H1 (cell line): ENCODE measurements at regions not wholly inside any gene's neighbourhood (a gene's known extent, or its start where the extent isn't known, plus 50 kb on each side); places are given as distances from the start of the nearest gene placed in this dataset.

ENCODE experiments used
- CTCF ChIA-PET: fragments of 300-600 bp; sonication (Branson Sonifier 250); formaldehyde crosslinking; loops from one replicate; lab custom pipeline; 2021; ENCODE audit not compliant: partially characterized antibody; lab: Charles Lee
- POLR2A ChIA-PET: fragments of 300-600 bp; sonication (Branson Sonifier 250); formaldehyde crosslinking; loops from one replicate; lab custom pipeline; 2021; ENCODE audit warnings: inconsistent platforms; ENCODE audit not compliant: partially characterized antibody; lab: Charles Lee
- DNase-seq, 2 experiments: peaks; one replicate each; pipeline versions ENCODE4 v3.0.0 to v3.0.0-alpha.2; 2010 to 2022; ENCODE audit warnings: low spot score in 2 of 2, low read depth in 1 of 2, mixed read lengths in 1 of 2
- FAIRE-seq: peaks from 2 replicates; lab custom pipeline; 2011; peaks lifted over from hg19 to GRCh38; lab: Jason Lieb, UNC
- H2AFZ ChIP-seq: 2 replicates; pipeline ENCODE4 v1.8.1; 2012; ENCODE audit warnings: low read length, inconsistent platforms
- H2AK5ac ChIP-seq: 2 replicates; pipeline ENCODE4 v1.6.1; 2013; ENCODE audit warnings: low read depth, low read length
- H2BK120ac ChIP-seq: replicated peaks from 2 replicates; pipeline ENCODE3; 2013; ENCODE audit warnings: low read depth, low read length, inconsistent platforms
- H2BK12ac ChIP-seq: 2 replicates; pipeline ENCODE4 v1.6.1; 2013; ENCODE audit warnings: low read depth, low read length
- H2BK15ac ChIP-seq: 2 replicates; pipeline ENCODE4 v1.6.1; 2013; ENCODE audit warnings: low read length
- H2BK20ac ChIP-seq: 2 replicates; pipeline ENCODE4 v1.6.1; 2013; ENCODE audit warnings: low read length
- H2BK5ac ChIP-seq: 2 replicates; pipeline ENCODE4 v1.6.1; 2013; ENCODE audit warnings: low read depth, low read length
- H3K14ac ChIP-seq: 2 replicates; pipeline ENCODE4 v1.6.1; 2013; ENCODE audit warnings: inconsistent platforms; ENCODE audit not compliant: insufficient read length
- H3K18ac ChIP-seq: 2 replicates; pipeline ENCODE4 v1.6.1; 2013; ENCODE audit warnings: low read length; ENCODE audit errors: extremely low read depth
- H3K23ac ChIP-seq: 2 replicates; pipeline ENCODE4 v1.6.1; 2013; ENCODE audit warnings: inconsistent platforms; ENCODE audit not compliant: insufficient read length
- H3K23me2 ChIP-seq: 2 replicates; pipeline ENCODE4 v1.6.1; 2013; ENCODE audit warnings: low read depth, low read length
- H3K27ac ChIP-seq: 2 replicates; pipeline ENCODE4 v1.6.1; 2011; ENCODE audit warnings: low read depth, low read length, inconsistent platforms
- H3K27me3 ChIP-seq, 4 experiments: replicated peaks in 1 of 4; 1 replicate in 1 of 4; 2 replicates in 3 of 4; pipeline versions ENCODE4 v1.6.1 to v1.8.1; 2011 to 2013; ENCODE audit warnings: low read length in 3 of 4, mild to moderate bottlenecking in 3 of 4, inconsistent platforms in 2 of 4, mixed read lengths in 2 of 4, moderate library complexity in 1 of 4; ENCODE audit not compliant: control insufficient read depth in 3 of 4, insufficient read depth in 3 of 4; ENCODE audit errors: extremely low read depth in 1 of 4
- H3K36me3 ChIP-seq, 4 experiments: 2 replicates each; pipeline versions ENCODE4 v1.6.1 to v1.8.1; 2011 to 2013; ENCODE audit warnings: mild to moderate bottlenecking in 4 of 4, low read length in 3 of 4, moderate library complexity in 2 of 4, control low read depth in 1 of 4, inconsistent platforms in 1 of 4; ENCODE audit not compliant: insufficient read depth in 4 of 4, control insufficient read depth in 2 of 4
- H3K4ac ChIP-seq: replicated peaks from 2 replicates; pipeline ENCODE3; 2013; ENCODE audit warnings: low read length, low read depth, mixed read lengths, inconsistent platforms; ENCODE audit not compliant: insufficient read length
- H3K4me1 ChIP-seq, 4 experiments: replicated peaks in 1 of 4; 1 replicate in 1 of 4; 2 replicates in 3 of 4; pipeline versions ENCODE4 v1.6.1 to v1.8.1; 2011 to 2013; ENCODE audit warnings: low read length in 3 of 4, inconsistent platforms in 2 of 4, mixed read lengths in 1 of 4; ENCODE audit not compliant: insufficient read depth in 4 of 4, control insufficient read depth in 3 of 4
- H3K4me2 ChIP-seq, 2 experiments: 2 replicates each; pipeline versions ENCODE4 v1.6.1 to v1.8.1; 2011 to 2013; ENCODE audit warnings: low read depth in 2 of 2, low read length in 2 of 2, control low read depth in 1 of 2, inconsistent platforms in 1 of 2, mild to moderate bottlenecking in 1 of 2; ENCODE audit not compliant: insufficient read depth in 1 of 2
- H3K4me3 ChIP-seq, 4 experiments: fragments of 200-600, 300-600 bp in 1 of 4; sonication (generic), shearing (Covaris generic), sonication (Bioruptor Twin) in 1 of 4; 2 replicates each; pipeline versions ENCODE4 v1.5.1 to v1.8.1; 2011 to 2016; ENCODE audit warnings: low read length in 4 of 4, low read depth in 3 of 4, control low read depth in 2 of 4, inconsistent platforms in 2 of 4, mild to moderate bottlenecking in 2 of 4, mixed read lengths in 1 of 4, moderate library complexity in 1 of 4; ENCODE audit not compliant: insufficient read depth in 2 of 4; ENCODE audit errors: extremely low read depth in 1 of 4
- H3K56ac ChIP-seq: replicated peaks from 2 replicates; pipeline ENCODE3; 2013; ENCODE audit warnings: low read depth, mild to moderate bottlenecking, mixed read lengths, low read length, inconsistent platforms; ENCODE audit not compliant: insufficient read length
- H3K79me1 ChIP-seq: 2 replicates; pipeline ENCODE4 v1.6.1; 2013; ENCODE audit warnings: low read depth, low read length, control low read depth
- H3K79me2 ChIP-seq, 2 experiments: 2 replicates each; pipeline versions ENCODE4 v1.6.1 to v1.8.1; 2012 to 2013; ENCODE audit warnings: low read length in 2 of 2, mild to moderate bottlenecking in 2 of 2, inconsistent platforms in 1 of 2; ENCODE audit not compliant: insufficient read depth in 2 of 2, control insufficient read depth in 1 of 2
- H3K9ac ChIP-seq, 4 experiments: replicated peaks in 1 of 4; 1 replicate in 1 of 4; 2 replicates in 3 of 4; pipeline versions ENCODE4 v1.6.1 to v1.8.1; 2011 to 2013; ENCODE audit warnings: low read depth in 3 of 4, low read length in 3 of 4, control low read depth in 2 of 4, mild to moderate bottlenecking in 2 of 4, moderate library complexity in 2 of 4, inconsistent platforms in 1 of 4; ENCODE audit errors: extremely low read depth in 1 of 4
- H3K9me3 ChIP-seq, 2 experiments: 2 replicates each; pipeline versions ENCODE4 v1.6.1 to v1.8.1; 2012 to 2013; ENCODE audit warnings: mild to moderate bottlenecking in 2 of 2, moderate library complexity in 2 of 2, control low read depth in 1 of 2, inconsistent platforms in 1 of 2, low read depth in 1 of 2, low read length in 1 of 2, mixed read lengths in 1 of 2; ENCODE audit not compliant: insufficient read depth in 2 of 2
- H4K20me1 ChIP-seq, 2 experiments: replicated peaks in 1 of 2; 2 replicates each; pipeline versions ENCODE3 to v1.8.1; 2011 to 2013; ENCODE audit warnings: inconsistent platforms in 2 of 2, low read length in 2 of 2, mild to moderate bottlenecking in 1 of 2; ENCODE audit not compliant: insufficient read depth in 2 of 2, control insufficient read depth in 1 of 2
- H4K5ac ChIP-seq: 2 replicates; pipeline ENCODE4 v1.6.1; 2013; ENCODE audit warnings: low read length, low read depth, mixed read lengths, inconsistent platforms; ENCODE audit not compliant: insufficient read length
- H4K8ac ChIP-seq: 2 replicates; pipeline ENCODE4 v1.8.0; 2013; ENCODE audit warnings: mild to moderate bottlenecking, moderate library complexity, low read length, inconsistent platforms; ENCODE audit not compliant: insufficient read depth; ENCODE audit errors: extremely low read depth
- H4K91ac ChIP-seq: replicated peaks from 2 replicates; pipeline ENCODE3; 2013; ENCODE audit warnings: low read length, mixed read lengths, inconsistent platforms; ENCODE audit not compliant: insufficient read length
- CBX5 ChIP-seq: fragments of 300-800, 300-1000 bp; sonication (generic); IDR thresholded peaks from 2 replicates; pipeline ENCODE4 v1.7.1; 2016; ENCODE audit warnings: antibody characterized with exemption, low read length, low read depth
- CHD1 ChIP-seq: IDR thresholded peaks from 2 replicates; pipeline ENCODE4 v1.6.1; 2012; ENCODE audit warnings: low read depth, low read length, improper control_type of control experiment
- CHD2 ChIP-seq: IDR thresholded peaks from 2 replicates; pipeline ENCODE4 v1.6.1; 2012; ENCODE audit warnings: low read length, improper control_type of control experiment
- EP300 ChIP-seq, 2 experiments: IDR thresholded peaks; 1 replicate in 1 of 2; 2 replicates in 1 of 2; pipeline ENCODE4 v1.6.1; 2011 to 2012; ENCODE audit warnings: low read depth in 2 of 2, low read length in 2 of 2, mild to moderate bottlenecking in 2 of 2, borderline replicate concordance in 1 of 2, inconsistent platforms in 1 of 2, moderate library complexity in 1 of 2
- HDAC6 ChIP-seq: IDR thresholded peaks from one replicate; pipeline ENCODE4 v1.7.1; 2012; ENCODE audit warnings: low read depth, mild to moderate bottlenecking, inconsistent platforms, low read length, moderate library complexity
- JUN ChIP-seq: IDR thresholded peaks from 2 replicates; pipeline ENCODE4 v1.6.1; 2011; ENCODE audit warnings: low read depth, mild to moderate bottlenecking, improper control_type of control experiment, low read length
- KDM5A ChIP-seq: fragments of 200-600 bp; IDR thresholded peaks from 2 replicates; pipeline ENCODE4 v1.7.1; 2012; ENCODE audit warnings: mild to moderate bottlenecking, low read length, inconsistent platforms, mixed read lengths
- NRF1 ChIP-seq: IDR thresholded peaks from 2 replicates; pipeline ENCODE4 v1.6.1; 2011; ENCODE audit warnings: mild to moderate bottlenecking, low read depth, low read length, improper control_type of control experiment
- POU5F1 ChIP-seq: IDR thresholded peaks from 2 replicates; pipeline ENCODE4 v1.6.1; 2011; ENCODE audit warnings: low read depth, mild to moderate bottlenecking, low read length, moderate library complexity
- SIN3A ChIP-seq, 2 experiments: IDR thresholded peaks in 1 of 2; conservative IDR thresholded peaks in 1 of 2; 2 replicates each; pipeline ENCODE4 v1.6.1; 2011 to 2012; ENCODE audit warnings: low read length in 2 of 2, improper control_type of control experiment in 1 of 2, low read depth in 1 of 2, mild to moderate bottlenecking in 1 of 2
- SIRT6 ChIP-seq: IDR thresholded peaks from one replicate; pipeline ENCODE4 v1.7.1; 2012; ENCODE audit warnings: low read length, inconsistent platforms
- SRF ChIP-seq: IDR thresholded peaks from 2 replicates; pipeline ENCODE4 v1.6.1; 2011; ENCODE audit warnings: mild to moderate bottlenecking, low read depth, low read length, moderate library complexity
- TEAD4 ChIP-seq: IDR thresholded peaks from 2 replicates; pipeline ENCODE4 v1.6.1; 2012; ENCODE audit warnings: low read depth, low read length, inconsistent platforms, mixed read lengths
- USF2 ChIP-seq: IDR thresholded peaks from 2 replicates; pipeline ENCODE4 v1.6.1; 2011; ENCODE audit warnings: low read length, improper control_type of control experiment
- ZNF274 ChIP-seq: IDR thresholded peaks from 2 replicates; pipeline ENCODE4 v1.7.0; 2012; ENCODE audit warnings: low read length, borderline replicate concordance; ENCODE audit errors: extremely low read depth

GRCh38 chr4:23728971-23729370, 160.9 kb downstream of the PPARGC1A start:
- no peaks in the 10 kb centered on the region for H3K4me1 ChIP-seq
- H4K20me1 ChIP-seq: no peaks in the 10 kb centered on the region
- H3K4me2 ChIP-seq: no peak overlapping the region
- DNase-seq (no peak), FAIRE-seq (no peak)
- H2AFZ ChIP-seq: no peak overlapping the region
- no peak overlapping the region for H3K9ac ChIP-seq
- H2BK120ac ChIP-seq: no peak overlapping the region
- H2BK20ac ChIP-seq: no peak overlapping the region
- H3K36me3 ChIP-seq: no peaks in the 10 kb centered on the region
- H2BK5ac ChIP-seq: no peak overlapping the region
- no peak overlapping the region for H3K4me3 ChIP-seq
- H3K14ac ChIP-seq: no peak overlapping the region
- no peak overlapping the region for H2BK15ac ChIP-seq
- H4K91ac ChIP-seq: no peak overlapping the region
- H4K8ac ChIP-seq: no peak overlapping the region
- no peak overlapping the region for H3K56ac ChIP-seq
- H2AK5ac ChIP-seq: no peak overlapping the region
- no peaks in the 10 kb centered on the region for H3K79me1 ChIP-seq
- H3K79me2 ChIP-seq: no peaks in the 10 kb centered on the region
- H3K27ac ChIP-seq: no peak overlapping the region
- no peak overlapping the region for H4K5ac ChIP-seq
- ChIA-PET CTCF (interaction anchor here (0.5 to 1.8 kb wide), 5 partner anchors 9 to 465 kb away, joined by 3 to 5 read pairs (median 3); no protein-coding TSS in a partner anchor), POLR2A (no interaction called here)
- no peak overlapping the region for H2BK12ac ChIP-seq
- no peaks in the 10 kb centered on the region for H3K9me3 ChIP-seq
- no peak overlapping the region for H3K4ac ChIP-seq
- no peak overlapping the region for H3K18ac ChIP-seq
- no peaks in the 10 kb centered on the region for H3K23me2 ChIP-seq
- no peak overlapping the region for H3K23ac ChIP-seq
- H3K27me3 ChIP-seq: no peaks in the 10 kb centered on the region
- TF ChIP-seq KDM5A: no peak
- TF ChIP-seq NRF1: no peak
- TF ChIP-seq SIRT6: no peak
- no peak for TF ChIP-seq JUN
- TF ChIP-seq POU5F1: no peak
- TF ChIP-seq CHD1: no peak
- no peak for TF ChIP-seq USF2
- TF ChIP-seq CBX5: no peak
- no peak for TF ChIP-seq CHD2
- no peak for TF ChIP-seq ZNF274
- TF ChIP-seq HDAC6: no peak
- no peak for TF ChIP-seq SRF
- no peak for TF ChIP-seq EP300 (IDR thresholded peaks at IDR 0.05; ENCODE audit: borderline replicate concordance in 1 of 2, low read depth in 2 of 2, low read length in 2 of 2)
- no peak for TF ChIP-seq SIN3A (conservative IDR thresholded peaks at IDR 0.05 in 1 of 2, IDR thresholded peaks at IDR 0.05 in 1 of 2; ENCODE audit: low read depth in 1 of 2, low read length in 2 of 2)
- TF ChIP-seq TEAD4: no peak
